ENCODE measurements at regions not wholly inside any gene's neighbourhood (a gene's known extent, or its start where the extent isn't known, plus 50 kb on each side); places are given as distances from the start of the nearest gene placed in this dataset.

DNA sequence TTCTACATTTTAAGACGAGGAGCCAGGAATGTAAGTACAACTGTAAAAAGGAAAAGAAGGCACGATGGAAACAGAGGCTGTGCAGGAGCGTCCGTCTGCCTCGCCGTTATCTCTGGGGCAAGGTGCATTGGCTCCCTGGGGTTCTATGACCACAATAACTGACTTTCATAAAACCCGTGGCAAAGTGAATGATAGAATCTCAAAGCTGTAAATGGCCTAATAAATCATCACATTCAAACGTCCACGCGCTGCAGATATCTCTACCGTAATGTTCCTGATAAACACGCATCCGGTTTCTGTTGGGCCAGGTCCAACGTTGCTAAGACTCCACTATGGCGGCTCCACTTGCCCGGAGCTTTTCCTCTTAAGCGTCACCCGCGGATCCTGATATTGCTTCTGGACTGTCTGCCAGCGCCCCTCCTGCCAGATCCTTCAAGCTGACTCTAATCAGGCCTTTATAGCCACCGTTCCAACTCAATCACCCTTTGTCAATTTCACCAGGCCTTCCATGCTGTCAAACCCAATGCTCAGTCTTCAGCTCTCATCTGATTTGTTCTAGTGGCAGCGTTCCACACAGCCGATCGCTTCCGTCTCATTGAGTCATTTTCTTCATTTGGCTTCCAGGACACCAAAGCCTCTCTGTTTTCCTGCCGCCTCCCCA lies 265.6 kb upstream of the FOXK1 start (continued):
- TF ChIP-seq ZNF592 (IDR thresholded peaks at IDR 0.05) = no peak
- TF ChIP-seq KDM5B (IDR thresholded peaks at IDR 0.05; ENCODE audit: insufficient replicate concordance, low read depth, low read length) = no peak
- TF ChIP-seq ZNF282 (CRISPR knock-in tag; IDR thresholded peaks at IDR 0.05) = no peak
- TF ChIP-seq FOXM1 (IDR thresholded peaks at IDR 0.05; ENCODE audit: low read depth) = peak; percentile 35; the same call in 1 of the 2 replicates
- TF ChIP-seq FOXM1 (CRISPR knock-in tag; IDR thresholded peaks at IDR 0.05; ENCODE audit: low read depth) = no peak
- TF ChIP-seq, protein P1, sequence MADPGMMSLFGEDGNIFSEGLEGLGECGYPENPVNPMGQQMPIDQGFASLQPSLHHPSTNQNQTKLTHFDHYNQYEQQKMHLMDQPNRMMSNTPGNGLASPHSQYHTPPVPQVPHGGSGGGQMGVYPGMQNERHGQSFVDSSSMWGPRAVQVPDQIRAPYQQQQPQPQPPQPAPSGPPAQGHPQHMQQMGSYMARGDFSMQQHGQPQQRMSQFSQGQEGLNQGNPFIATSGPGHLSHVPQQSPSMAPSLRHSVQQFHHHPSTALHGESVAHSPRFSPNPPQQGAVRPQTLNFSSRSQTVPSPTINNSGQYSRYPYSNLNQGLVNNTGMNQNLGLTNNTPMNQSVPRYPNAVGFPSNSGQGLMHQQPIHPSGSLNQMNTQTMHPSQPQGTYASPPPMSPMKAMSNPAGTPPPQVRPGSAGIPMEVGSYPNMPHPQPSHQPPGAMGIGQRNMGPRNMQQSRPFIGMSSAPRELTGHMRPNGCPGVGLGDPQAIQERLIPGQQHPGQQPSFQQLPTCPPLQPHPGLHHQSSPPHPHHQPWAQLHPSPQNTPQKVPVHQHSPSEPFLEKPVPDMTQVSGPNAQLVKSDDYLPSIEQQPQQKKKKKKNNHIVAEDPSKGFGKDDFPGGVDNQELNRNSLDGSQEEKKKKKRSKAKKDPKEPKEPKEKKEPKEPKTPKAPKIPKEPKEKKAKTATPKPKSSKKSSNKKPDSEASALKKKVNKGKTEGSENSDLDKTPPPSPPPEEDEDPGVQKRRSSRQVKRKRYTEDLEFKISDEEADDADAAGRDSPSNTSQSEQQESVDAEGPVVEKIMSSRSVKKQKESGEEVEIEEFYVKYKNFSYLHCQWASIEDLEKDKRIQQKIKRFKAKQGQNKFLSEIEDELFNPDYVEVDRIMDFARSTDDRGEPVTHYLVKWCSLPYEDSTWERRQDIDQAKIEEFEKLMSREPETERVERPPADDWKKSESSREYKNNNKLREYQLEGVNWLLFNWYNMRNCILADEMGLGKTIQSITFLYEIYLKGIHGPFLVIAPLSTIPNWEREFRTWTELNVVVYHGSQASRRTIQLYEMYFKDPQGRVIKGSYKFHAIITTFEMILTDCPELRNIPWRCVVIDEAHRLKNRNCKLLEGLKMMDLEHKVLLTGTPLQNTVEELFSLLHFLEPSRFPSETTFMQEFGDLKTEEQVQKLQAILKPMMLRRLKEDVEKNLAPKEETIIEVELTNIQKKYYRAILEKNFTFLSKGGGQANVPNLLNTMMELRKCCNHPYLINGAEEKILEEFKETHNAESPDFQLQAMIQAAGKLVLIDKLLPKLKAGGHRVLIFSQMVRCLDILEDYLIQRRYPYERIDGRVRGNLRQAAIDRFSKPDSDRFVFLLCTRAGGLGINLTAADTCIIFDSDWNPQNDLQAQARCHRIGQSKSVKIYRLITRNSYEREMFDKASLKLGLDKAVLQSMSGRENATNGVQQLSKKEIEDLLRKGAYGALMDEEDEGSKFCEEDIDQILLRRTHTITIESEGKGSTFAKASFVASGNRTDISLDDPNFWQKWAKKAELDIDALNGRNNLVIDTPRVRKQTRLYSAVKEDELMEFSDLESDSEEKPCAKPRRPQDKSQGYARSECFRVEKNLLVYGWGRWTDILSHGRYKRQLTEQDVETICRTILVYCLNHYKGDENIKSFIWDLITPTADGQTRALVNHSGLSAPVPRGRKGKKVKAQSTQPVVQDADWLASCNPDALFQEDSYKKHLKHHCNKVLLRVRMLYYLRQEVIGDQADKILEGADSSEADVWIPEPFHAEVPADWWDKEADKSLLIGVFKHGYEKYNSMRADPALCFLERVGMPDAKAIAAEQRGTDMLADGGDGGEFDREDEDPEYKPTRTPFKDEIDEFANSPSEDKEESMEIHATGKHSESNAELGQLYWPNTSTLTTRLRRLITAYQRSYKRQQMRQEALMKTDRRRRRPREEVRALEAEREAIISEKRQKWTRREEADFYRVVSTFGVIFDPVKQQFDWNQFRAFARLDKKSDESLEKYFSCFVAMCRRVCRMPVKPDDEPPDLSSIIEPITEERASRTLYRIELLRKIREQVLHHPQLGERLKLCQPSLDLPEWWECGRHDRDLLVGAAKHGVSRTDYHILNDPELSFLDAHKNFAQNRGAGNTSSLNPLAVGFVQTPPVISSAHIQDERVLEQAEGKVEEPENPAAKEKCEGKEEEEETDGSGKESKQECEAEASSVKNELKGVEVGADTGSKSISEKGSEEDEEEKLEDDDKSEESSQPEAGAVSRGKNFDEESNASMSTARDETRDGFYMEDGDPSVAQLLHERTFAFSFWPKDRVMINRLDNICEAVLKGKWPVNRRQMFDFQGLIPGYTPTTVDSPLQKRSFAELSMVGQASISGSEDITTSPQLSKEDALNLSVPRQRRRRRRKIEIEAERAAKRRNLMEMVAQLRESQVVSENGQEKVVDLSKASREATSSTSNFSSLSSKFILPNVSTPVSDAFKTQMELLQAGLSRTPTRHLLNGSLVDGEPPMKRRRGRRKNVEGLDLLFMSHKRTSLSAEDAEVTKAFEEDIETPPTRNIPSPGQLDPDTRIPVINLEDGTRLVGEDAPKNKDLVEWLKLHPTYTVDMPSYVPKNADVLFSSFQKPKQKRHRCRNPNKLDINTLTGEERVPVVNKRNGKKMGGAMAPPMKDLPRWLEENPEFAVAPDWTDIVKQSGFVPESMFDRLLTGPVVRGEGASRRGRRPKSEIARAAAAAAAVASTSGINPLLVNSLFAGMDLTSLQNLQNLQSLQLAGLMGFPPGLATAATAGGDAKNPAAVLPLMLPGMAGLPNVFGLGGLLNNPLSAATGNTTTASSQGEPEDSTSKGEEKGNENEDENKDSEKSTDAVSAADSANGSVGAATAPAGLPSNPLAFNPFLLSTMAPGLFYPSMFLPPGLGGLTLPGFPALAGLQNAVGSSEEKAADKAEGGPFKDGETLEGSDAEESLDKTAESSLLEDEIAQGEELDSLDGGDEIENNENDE (IDR thresholded peaks at IDR 0.05; ENCODE audit: low read depth, low read length) = peak; percentile 97
- TF ChIP-seq MTA2 (IDR thresholded peaks at IDR 0.05; ENCODE audit: low read depth) = no peak
- no peak for TF ChIP-seq ZBTB2 (IDR thresholded peaks at IDR 0.05)
- TF ChIP-seq L3MBTL2 (IDR thresholded peaks at IDR 0.05) = 0 out of 2 replicates have a peak, but pooled peaks have one; percentile 19
- TF ChIP-seq PHB2 (IDR thresholded peaks at IDR 0.05; ENCODE audit: low read depth) = no peak

All from K562 (cell line).